GM18502 (cell line): ENCODE measurements at regions not wholly inside any gene's neighbourhood (a gene's known extent, or its start where the extent isn't known, plus 50 kb on each side); places are given as distances from the start of the nearest gene placed in this dataset.

Experiments used
- ATAC-seq: cut with Tn5 transposase; IDR thresholded peaks from one replicate; pipeline ENCODE4 v1.9.1; 2021; ENCODE audit warnings: mild to moderate bottlenecking; ENCODE audit not compliant: unreplicated experiment, poor library complexity

DNA sequence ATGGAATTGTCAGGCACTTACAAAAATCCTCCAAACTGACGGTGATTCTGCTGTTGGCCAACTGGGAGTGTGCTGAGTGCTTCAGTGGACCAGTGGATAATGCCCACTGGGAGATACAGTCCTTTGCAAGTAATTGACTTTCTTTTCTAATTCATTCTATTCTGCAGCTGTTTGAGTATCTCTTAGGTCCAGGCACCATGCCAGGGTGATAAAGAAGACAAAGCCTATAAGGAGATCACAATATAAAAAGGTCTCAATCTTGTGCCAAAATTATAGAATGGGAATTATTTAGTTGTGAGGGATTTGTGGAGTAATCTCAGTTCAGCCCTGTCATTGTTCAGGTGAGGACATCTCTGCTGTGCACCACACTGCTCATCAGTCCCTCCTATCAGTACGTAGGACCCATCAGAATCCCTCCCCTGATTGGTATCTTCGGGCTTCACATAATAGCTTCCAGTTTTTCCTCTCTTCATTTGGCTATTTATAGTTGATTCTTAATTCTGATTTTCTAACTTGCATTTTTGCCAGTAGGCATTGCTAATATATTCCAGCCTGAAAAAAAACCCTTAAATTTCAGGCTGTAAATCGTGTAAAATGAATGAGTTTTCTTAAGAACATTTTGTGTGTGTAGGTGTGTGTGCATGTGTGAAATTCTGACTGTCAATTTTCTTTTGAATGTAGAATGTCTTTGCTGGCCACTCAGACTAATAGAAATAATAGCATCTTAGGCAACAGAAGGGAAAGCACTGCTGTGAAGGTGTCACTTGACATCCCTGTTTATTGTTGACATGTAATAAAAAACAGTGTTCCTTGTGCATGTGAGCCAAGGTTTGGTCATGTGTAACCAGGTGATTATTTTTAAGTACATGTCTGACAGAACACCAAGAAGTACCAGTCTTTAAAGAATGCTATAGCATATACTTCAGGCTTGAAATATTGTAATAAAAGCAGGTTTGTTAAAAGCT, 457.6 kb upstream of the RGS6 start:
- ATAC-seq = no peak

GRCh38 chr14:71475916-71476315, 456.3 kb upstream of the RGS6 start:
- ATAC-seq = no peak

DNA sequence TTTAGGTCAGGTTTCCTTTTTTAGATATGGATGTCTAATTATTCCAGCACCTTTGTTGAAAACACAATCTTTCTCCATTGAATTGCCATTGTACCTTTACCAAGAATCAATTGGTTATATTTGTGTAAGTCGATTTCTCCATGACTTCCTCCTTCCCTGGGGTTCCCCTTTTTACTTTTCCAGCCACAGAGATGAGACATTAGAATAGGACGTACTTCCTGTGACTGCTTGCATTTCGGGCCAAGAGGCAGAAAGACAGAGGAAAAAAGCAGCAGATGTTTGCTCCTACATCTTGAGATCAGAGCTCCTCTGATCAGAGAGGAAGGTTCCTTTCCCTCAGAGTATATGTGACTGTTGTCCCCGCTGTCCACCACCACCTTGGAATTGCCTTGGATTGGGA, 453.7 kb upstream of the RGS6 start:
- no peak for ATAC-seq

DNA sequence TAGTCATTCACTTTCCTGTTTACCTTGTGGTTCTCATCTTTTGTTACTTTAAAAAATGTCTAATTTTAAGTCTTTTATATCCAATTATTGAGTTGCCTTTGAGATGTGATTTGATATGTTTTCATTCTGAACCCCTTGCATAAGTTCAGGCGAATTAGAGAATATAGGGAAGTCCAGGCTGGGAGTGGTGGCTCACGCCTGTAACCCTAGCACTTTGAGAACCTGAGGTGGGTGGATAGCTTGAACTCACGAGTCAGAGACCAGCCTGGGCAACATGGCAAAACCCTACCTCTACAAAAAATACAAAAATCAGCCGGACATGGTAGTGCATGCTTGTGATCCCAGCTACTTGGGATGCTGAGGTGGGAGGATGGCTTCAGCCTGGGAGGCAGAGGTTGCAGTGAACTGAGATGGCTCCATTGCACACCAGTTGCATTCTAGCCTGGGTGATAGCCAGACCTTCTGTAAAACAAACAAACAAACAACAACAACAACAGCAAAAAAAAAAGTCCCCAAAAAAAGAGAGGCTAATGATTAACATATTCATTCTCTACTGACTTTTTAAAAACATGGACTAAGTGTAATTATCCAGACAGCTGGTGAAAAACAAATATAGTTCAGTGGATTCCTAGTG, 451.1 kb upstream of the RGS6 start:
- no peak for ATAC-seq

DNA sequence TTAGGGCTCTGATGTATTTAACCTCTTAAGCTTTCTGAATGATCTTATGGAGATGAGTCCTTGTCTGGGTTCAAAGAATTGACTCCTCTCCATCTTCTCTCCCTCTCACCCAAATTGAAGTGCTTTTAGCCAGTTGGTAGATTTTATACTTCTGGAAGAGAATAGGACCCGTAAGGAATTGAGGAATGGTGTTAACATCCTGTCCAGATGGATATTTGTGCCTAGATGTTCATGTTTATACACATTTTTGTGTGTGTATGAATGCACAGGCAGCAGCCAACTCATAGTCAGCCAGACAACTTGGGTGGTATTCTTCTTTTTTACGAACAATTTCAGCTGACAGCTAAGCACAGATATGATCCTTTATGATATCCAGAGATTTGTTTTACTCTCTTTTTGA, 449.6 kb upstream of the RGS6 start:
- no peak for ATAC-seq

DNA sequence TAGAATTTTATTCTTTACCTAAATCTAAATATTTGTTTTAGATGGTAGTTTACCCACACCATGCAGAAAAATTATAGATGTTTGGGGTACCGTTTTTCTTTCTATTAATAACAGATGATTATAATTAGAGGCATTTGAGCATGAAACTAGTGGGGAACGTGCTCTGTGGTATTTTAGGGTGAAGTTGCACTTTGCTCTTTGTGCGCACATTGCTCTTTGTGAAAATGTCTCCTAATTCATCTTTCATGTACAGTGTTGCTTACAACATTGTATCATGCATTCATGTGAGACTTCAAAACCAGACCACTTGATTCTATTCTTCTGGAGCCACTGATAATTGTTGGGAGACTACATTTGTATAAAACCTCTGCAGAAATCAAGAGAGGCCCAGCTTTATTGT, 449.1 kb upstream of the RGS6 start:
- ATAC-seq = no peak

GRCh38 chr14:71485833-71486232, 446.4 kb upstream of the RGS6 start:
- no peak for ATAC-seq

DNA sequence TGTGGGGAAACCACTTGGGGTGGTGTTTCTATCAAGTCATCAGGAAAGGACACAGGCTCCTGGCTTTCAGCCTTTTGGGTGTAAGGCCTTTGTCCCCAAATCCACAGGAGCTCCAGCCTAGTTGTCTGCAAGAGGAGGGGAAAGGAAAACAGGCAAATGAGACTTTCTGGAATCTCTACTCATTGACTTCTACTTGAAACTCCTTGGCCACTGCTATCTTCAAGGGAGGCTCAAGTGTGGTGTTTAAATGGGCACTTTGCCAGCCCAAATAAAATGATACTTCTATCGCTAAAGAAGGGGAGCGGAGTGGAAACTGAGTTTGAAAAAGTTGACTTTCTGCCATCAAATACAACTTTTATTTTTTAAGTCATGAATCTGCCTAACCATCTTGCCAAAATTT, 445.9 kb upstream of the RGS6 start:
- no peak for ATAC-seq

GRCh38 chr14:71487449-71487848, 444.8 kb upstream of the RGS6 start:
- no peak for ATAC-seq

DNA sequence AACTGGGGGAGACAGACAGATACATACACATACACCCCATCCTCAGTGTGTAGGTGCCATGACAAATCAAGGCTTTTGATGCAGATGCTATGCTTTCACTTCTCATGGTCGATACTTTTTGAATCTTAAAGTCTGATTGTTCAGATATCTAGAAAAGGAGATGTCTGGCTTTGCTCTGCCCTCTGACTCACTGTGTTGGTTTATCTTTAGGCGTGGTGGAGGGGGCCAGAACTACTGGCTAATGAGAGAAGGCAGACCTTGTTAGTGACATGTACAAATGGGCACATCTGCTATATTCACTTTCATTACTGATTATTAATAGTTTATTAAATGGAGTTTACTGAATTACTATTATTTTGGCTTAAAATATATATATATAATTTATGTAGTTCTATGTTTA, 444.3 kb upstream of the RGS6 start:
- no peak for ATAC-seq

DNA sequence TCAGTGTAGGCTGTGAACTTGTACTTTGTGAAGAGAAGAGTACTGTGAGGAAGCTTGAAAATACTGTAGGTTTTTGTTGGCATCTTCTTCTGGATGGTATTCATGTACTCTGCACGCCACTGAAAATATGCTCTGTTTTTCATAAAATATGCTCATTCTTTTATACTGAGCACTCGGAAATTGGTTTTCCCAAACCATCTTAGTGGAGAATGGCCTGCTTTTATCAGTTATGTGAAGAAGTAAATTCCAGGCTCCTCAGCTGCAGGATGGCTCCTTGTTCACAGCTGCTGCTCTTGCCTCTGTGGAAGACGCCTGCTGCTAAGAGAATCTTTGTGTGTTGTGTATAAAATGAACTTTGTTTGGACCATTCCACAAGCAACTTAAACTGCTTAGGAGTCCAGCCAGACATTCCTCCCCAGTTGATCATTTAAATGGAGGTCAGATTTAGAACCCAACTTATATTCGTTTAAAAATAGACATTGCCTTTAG, 443.5 kb upstream of the RGS6 start:
- no peak for ATAC-seq

DNA sequence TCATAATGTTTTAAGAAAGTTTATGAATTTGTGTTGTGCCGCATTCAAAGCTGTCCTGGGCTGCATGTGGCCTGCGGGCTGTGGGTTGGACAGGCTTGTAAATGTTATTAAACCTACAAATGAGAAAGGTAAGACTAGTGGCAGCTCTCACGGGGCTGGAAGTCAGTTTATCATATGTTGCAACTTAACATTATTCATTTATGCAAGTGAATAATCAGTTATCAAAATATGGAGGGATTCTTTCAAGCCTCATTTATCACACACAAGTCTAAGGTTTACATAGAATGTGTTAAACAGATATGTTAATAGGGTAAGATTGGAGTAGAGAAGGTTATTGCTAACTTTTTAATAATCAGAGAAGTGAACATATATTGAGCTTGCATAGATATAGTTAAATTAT, 442.5 kb upstream of the RGS6 start:
- no peak for ATAC-seq

- no peak for ATAC-seq
Observed at GRCh38 chr14:71491931-71492330, 440.3 kb upstream of the RGS6 start.

DNA sequence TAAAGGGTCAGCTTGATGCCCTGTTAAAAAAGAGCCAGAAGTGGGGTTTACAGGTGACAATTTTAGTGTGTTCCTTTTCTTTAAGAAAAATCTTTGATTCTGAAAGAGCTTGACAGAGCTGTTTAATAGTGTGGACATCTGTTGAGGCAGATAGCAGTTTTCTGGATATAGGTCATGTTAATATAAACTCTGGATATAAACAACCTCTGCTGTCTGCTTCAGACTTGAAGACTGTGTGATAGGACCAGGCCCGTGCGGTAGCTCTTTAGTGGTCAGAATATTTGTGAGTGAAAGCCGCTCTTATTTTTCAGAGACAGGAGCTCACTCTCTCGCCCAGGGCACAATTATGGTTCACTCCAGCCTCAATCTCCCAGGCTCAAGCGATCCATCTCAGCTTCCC, 439.9 kb upstream of the RGS6 start:
- no peak for ATAC-seq

DNA sequence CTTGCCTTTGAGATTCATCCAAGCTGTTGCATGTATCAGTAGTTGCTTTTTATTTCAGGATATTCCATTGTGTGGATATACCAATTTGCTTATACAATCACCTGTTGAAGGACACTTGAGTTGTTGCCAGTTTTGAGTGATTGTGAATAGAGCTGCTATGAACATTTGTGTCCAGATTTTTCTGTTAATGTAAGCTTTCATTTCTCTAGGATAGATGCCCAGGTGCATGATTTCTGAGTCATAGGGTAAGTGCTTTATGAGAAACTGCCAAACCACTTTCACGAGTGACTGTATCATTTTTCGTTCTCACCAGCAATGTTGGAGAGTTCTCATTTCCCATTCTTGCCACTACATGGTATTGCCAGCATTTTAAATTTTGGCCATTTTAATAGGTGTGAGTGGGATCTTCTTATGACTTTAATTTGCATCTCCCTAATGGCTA, 434.6 kb upstream of the RGS6 start:
- ATAC-seq = peak; percentile 78

GRCh38 chr14:71498212-71498611, 434.0 kb upstream of the RGS6 start:
- peak; percentile 33 for ATAC-seq

- ATAC-seq = no peak
Observed at GRCh38 chr14:71499018-71499417, 433.2 kb upstream of the RGS6 start.

DNA sequence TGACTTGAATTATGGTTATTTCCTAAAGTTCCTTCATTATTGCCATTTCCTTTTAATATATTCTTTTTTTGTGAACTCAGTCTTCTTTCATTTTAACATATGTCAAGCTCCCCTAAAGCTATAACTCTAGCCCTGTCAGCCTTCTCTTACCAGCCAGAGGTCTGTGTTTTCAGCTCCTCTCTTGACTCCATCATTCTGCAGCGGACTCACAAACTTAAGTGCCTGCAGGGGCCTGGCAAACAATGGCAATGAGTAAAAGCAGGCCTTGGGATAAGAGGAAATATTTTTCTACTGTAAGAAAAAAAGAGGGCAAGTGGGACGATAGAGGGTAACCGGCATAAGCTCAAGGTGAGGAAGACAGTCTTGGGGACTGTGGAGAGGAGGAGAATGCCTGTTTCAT, 424.5 kb upstream of the RGS6 start:
- no peak for ATAC-seq

- no peak for ATAC-seq
Observed at GRCh38 chr14:71508901-71509300, 423.3 kb upstream of the RGS6 start.

DNA sequence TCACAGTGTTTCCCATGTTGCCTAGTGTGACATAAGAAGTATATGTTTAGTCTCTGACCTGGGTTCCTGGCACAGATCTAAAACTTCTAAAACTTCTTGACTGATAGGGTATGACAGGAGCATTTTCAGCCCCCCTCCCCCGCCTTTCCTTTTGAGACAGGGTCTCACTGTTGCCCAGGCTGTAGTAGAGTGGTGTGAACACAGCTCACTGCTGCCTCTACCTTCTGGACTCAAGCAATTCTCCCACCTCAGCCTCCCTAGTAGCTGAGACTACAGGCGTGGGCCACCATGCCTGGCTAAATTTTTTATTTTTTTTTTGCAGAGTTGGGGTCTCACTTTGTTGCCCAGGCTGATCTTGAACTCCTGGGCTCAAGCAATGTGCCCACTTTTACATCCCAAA, 421.1 kb upstream of the RGS6 start:
- ATAC-seq = no peak
